Stomach (tissue), 8 donors: ENCODE measurements at regions not wholly inside any gene's neighbourhood (a gene's known extent, or its start where the extent isn't known, plus 50 kb on each side); places are given as distances from the start of the nearest gene placed in this dataset.

Experiments
- DNase-seq, 2 donors: peaks; one replicate each; pipeline versions ENCODE4 v3.0.0 to v3.0.0-alpha.2; 2013 to 2019
- H3K27ac ChIP-seq, 5 donors: fragments of 200-600 bp in 4 of 5; sonication (generic) in 4 of 5; one replicate each; pipeline ENCODE4 v1.5.1; 2013 to 2019; ENCODE audit warnings: mild to moderate bottlenecking in 1 of 5, moderate library complexity in 1 of 5
- H3K27me3 ChIP-seq, 3 donors: fragments of 200-600 bp; sonication (generic); one replicate each; pipeline ENCODE4 v1.5.1; 2017 to 2019; ENCODE audit warnings: mixed run types in 1 of 3
- H3K36me3 ChIP-seq, 4 donors: fragments of 200-600 bp; sonication (generic); 1 replicate in 3 of 4; 2 replicates in 1 of 4; pipeline ENCODE4 v1.5.1; 2016 to 2019
- H3K4me1 ChIP-seq, 4 donors: fragments of 200-600 bp; sonication (generic); one replicate each; pipeline ENCODE4 v1.5.1; 2016 to 2019
- H3K4me3 ChIP-seq, 4 donors: fragments of 200-600 bp; sonication (generic) in 3 of 4; one replicate each; pipeline ENCODE4 v1.5.1; 2016 to 2019; ENCODE audit warnings: mild to moderate bottlenecking in 1 of 4
- H3K9me3 ChIP-seq, 4 donors: fragments of 200-600 bp; sonication (generic); one replicate each; pipeline ENCODE4 v1.5.1; 2016 to 2019
- EP300 ChIP-seq: sonication (generic); formaldehyde crosslinking; IDR thresholded peaks from one replicate; pipeline ENCODE4 v1.6.1; 2017; ENCODE audit warnings: antibody characterized with exemption
- POLR2A ChIP-seq, 4 donors: fragments of 450-650 bp; IDR thresholded peaks; one replicate each; pipeline ENCODE4 v1.6.1; 2016; ENCODE audit warnings: antibody characterized with exemption in 4 of 4, control low read depth in 2 of 4, mild to moderate bottlenecking in 1 of 4, moderate library complexity in 1 of 4
- POLR2AphosphoS5 ChIP-seq, 3 donors: sonication (generic); formaldehyde crosslinking; IDR thresholded peaks; one replicate each; pipeline ENCODE4 v1.6.1; 2016; ENCODE audit warnings: antibody characterized with exemption in 3 of 3
- whole genome bisulfite sequencing, 5 donors: extraction: QIAGEN DNeasy Blood & Tissue Kit in 3 of 5; methylation state at CpG; one replicate each; pipeline versions ENCODE4 v1.1.5 to v1.1.7; 2013 to 2018; 5-methylcytosine and 5-hydroxymethylcytosine counted together
- intact Hi-C: fragments of 100-400 bp; cut with DNase I; formaldehyde crosslinking; loops from one replicate; pipeline ENCODE4 v1.15.1; 2023; ENCODE audit warnings: low total_unique reads
- TF ChIP-seq, protein P1 (sequence below), 7 experiments: fragments of 450-650 bp in 4 of 7; fragments of 200-600 bp in 3 of 7; sonication (generic) in 3 of 7; IDR thresholded peaks; one replicate each; pipeline ENCODE4 v1.5.1; 2016 to 2019; ENCODE audit warnings: antibody characterized with exemption in 7 of 7, control low read depth in 2 of 7, mild to moderate bottlenecking in 1 of 7
- donor health status: healthy with polysubstance abuse.
- donor health status: Bipolar disorder and iron deficiency.
- donor health status: healthy.

GRCh38 chr9:86707932-86708510, 239.3 kb downstream of the GAS1 start:
- Histone ChIP-seq H3K4me3 (no peak overlapping the region), H3K27ac (no peak overlapping the region), H3K4me1 (no peaks in the 10 kb centered on the region), H3K27me3 (no peaks in the 10 kb centered on the region), H3K36me3 (no peaks in the 10 kb centered on the region), H3K9me3 (no peaks in the 10 kb centered on the region)
- DNase-seq, result no peak
- TF ChIP-seq POLR2AphosphoS5 (IDR thresholded peaks at IDR 0.05) (no peak), POLR2A (IDR thresholded peaks at IDR 0.05) (no peak), EP300 (no peak)
- TF ChIP-seq, protein P1, sequence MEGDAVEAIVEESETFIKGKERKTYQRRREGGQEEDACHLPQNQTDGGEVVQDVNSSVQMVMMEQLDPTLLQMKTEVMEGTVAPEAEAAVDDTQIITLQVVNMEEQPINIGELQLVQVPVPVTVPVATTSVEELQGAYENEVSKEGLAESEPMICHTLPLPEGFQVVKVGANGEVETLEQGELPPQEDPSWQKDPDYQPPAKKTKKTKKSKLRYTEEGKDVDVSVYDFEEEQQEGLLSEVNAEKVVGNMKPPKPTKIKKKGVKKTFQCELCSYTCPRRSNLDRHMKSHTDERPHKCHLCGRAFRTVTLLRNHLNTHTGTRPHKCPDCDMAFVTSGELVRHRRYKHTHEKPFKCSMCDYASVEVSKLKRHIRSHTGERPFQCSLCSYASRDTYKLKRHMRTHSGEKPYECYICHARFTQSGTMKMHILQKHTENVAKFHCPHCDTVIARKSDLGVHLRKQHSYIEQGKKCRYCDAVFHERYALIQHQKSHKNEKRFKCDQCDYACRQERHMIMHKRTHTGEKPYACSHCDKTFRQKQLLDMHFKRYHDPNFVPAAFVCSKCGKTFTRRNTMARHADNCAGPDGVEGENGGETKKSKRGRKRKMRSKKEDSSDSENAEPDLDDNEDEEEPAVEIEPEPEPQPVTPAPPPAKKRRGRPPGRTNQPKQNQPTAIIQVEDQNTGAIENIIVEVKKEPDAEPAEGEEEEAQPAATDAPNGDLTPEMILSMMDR (IDR thresholded peaks at IDR 0.05), result no peak
- WGBS, 5 donors, result 81 to 85% (median 83%) methylated on average over 4 of the region's 4 CpGs
- intact Hi-C loops, result no loop called here

- peaks cover 0 to 2% (median 0%) of the 10 kb centered on the region in 4 donors for H3K4me1 ChIP-seq
- intact Hi-C loops, result no loop called here
- no peaks in the 10 kb centered on the region for H3K36me3 ChIP-seq
- TF ChIP-seq POLR2AphosphoS5 (IDR thresholded peaks at IDR 0.05) (no peak), POLR2A (IDR thresholded peaks at IDR 0.05) (no peak), EP300 (no peak)
- TF ChIP-seq, protein P1 (IDR thresholded peaks at IDR 0.05), result no peak
- H3K9me3 ChIP-seq, result no peaks in the 10 kb centered on the region
- no peak overlapping the region for H3K27ac ChIP-seq
- H3K4me3 ChIP-seq, result no peak overlapping the region
- H3K27me3 ChIP-seq, result no peaks in the 10 kb centered on the region
- 90 to 100% (median 97%) methylated on average over 1 of the region's 1 CpG for WGBS, 5 donors
- no peak for DNase-seq
These were observed 240.9 kb downstream of the GAS1 start for GRCh38 chr9:86706391-86706790.

DNA sequence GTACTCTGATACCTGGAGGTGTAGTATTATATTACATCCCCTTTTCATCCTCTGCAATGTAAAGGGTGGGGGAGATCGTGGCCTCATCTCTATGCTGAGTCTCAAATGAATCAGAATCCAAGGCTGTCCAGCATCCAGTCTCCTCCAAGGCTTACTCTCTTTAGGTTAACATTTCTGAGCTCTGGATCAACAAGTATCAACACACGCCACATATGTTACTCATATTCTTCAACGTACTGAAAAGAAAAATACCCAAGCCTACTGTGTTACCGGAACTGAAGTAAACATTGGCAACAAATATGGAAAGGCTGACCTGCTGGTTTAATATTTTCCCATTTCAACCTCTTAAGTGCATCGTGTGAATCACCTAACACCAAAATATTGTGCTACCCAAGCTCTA, 241.8 kb downstream of the GAS1 start:
- DNase-seq, result no peak
- 63 to 85% (median 78%) methylated on average over 5 of the region's 5 CpGs for WGBS, 5 donors
- intact Hi-C loops, result no loop called here
- H3K27me3 ChIP-seq, result no peaks in the 10 kb centered on the region
- H3K36me3 ChIP-seq, result no peaks in the 10 kb centered on the region
- no peak overlapping the region for H3K27ac ChIP-seq
- H3K4me1 ChIP-seq, result peaks cover 0 to 11% (median 2%) of the 10 kb centered on the region in 4 donors
- TF ChIP-seq POLR2A (IDR thresholded peaks at IDR 0.05) (no peak), EP300 (no peak), POLR2AphosphoS5 (IDR thresholded peaks at IDR 0.05) (no peak)
- TF ChIP-seq, protein P1 (IDR thresholded peaks at IDR 0.05), result no peak
- H3K4me3 ChIP-seq, result no peak overlapping the region
- H3K9me3 ChIP-seq, result no peaks in the 10 kb centered on the region

- no peak for TF ChIP-seq EP300
- TF ChIP-seq, protein P1 (IDR thresholded peaks at IDR 0.05), result no peak
- WGBS, 5 donors, result 51 to 71% (median 61%) methylated on average over 6 of the region's 6 CpGs
- DNase-seq, result no peak
- no peak overlapping the region for H3K27ac ChIP-seq
- H3K4me1 ChIP-seq, result peaks cover 0 to 15% (median 2%) of the 10 kb centered on the region in 4 donors
- H3K4me3 ChIP-seq, result no peak overlapping the region
- no peaks in the 10 kb centered on the region for H3K36me3 ChIP-seq
- no peaks in the 10 kb centered on the region for H3K27me3 ChIP-seq
- H3K9me3 ChIP-seq, result no peaks in the 10 kb centered on the region
- intact Hi-C loops, result no loop called here
These were observed 244.0 kb downstream of the GAS1 start for GRCh38 chr9:86703346-86703745.
